Panc1 (cell line): ENCODE measurements at regions not wholly inside any gene's neighbourhood (a gene's known extent, or its start where the extent isn't known, plus 50 kb on each side); places are given as distances from the start of the nearest gene placed in this dataset.

Experiments used
- ATAC-seq: fragments of 200-7000 bp; cut with Tn5 transposase; 2 replicates; pipeline ENCODE4 v1.9.1; 2020; ENCODE audit warnings: mild to moderate bottlenecking, moderate library complexity
- BruUV-seq: library from RNA; stranded (reverse); fragments of 400-500 nt; replicated peaks from 2 replicates; lab custom pipeline; 2021; lab: Mats Ljungman, UMichigan
- CTCF ChIA-PET: fragments of 300-600 bp; sonication (Branson Sonifier 250); formaldehyde crosslinking; loops from one replicate; lab custom pipeline; 2022; ENCODE audit warnings: antibody characterized with exemption; lab: Charles Lee
- POLR2A ChIA-PET: fragments of 300-600 bp; sonication (Branson Sonifier 250); formaldehyde crosslinking; loops from one replicate; lab custom pipeline; 2022; ENCODE audit warnings: antibody characterized with exemption; lab: Charles Lee
- DNase-seq: peaks from one replicate; pipeline ENCODE4 v3.0.0-alpha.2; 2010; ENCODE audit warnings: low read depth, low spot score
- H3K27ac ChIP-seq: 2 replicates; pipeline ENCODE4 v1.5.1; 2011; ENCODE audit warnings: mild to moderate bottlenecking, low read length, inconsistent platforms
- H3K27me3 ChIP-seq: fragments of 200-500 bp; sonication (Bioruptor generic); 2 replicates; pipeline ENCODE4 v1.6.0; 2014; ENCODE audit warnings: low read length, inconsistent platforms; ENCODE audit not compliant: control insufficient read depth, insufficient read depth
- H3K36me3 ChIP-seq: fragments of 200-500 bp; sonication (Bioruptor generic); 2 replicates; pipeline ENCODE4 v1.5.1; 2014; ENCODE audit warnings: inconsistent platforms, mild to moderate bottlenecking, low read length, moderate library complexity; ENCODE audit not compliant: control insufficient read depth, insufficient read depth
- H3K4me1 ChIP-seq: 2 replicates; pipeline ENCODE4 v1.5.1; 2011; ENCODE audit warnings: inconsistent platforms, mild to moderate bottlenecking, low read length, moderate library complexity; ENCODE audit not compliant: control insufficient read depth, insufficient read depth
- H3K4me3 ChIP-seq, 2 experiments: 2 replicates each; pipeline ENCODE4 v1.5.1; 2011 to 2012; ENCODE audit warnings: low read depth in 2 of 2, low read length in 2 of 2, mild to moderate bottlenecking in 2 of 2, inconsistent platforms in 1 of 2, moderate library complexity in 1 of 2
- H3K9me3 ChIP-seq: fragments of 200-500 bp; sonication (Bioruptor generic); 2 replicates; pipeline ENCODE4 v1.5.1; 2014; ENCODE audit warnings: low read depth, mild to moderate bottlenecking, inconsistent platforms, low read length, moderate library complexity; ENCODE audit not compliant: control insufficient read depth, insufficient read depth
- CTCF ChIP-seq: fragments of 450-650 bp; IDR thresholded peaks from 2 replicates; pipeline ENCODE4 v1.5.1; 2017; ENCODE audit warnings: mild to moderate bottlenecking
- POLR2AphosphoS5 ChIP-seq: IDR thresholded peaks from 2 replicates; pipeline ENCODE4 v1.6.1; 2012; ENCODE audit warnings: mild to moderate bottlenecking, low read depth, low read length, moderate library complexity
- SIN3A ChIP-seq: IDR thresholded peaks from 2 replicates; pipeline ENCODE4 v1.6.1; 2012; ENCODE audit warnings: low read depth, mild to moderate bottlenecking, low read length, moderate library complexity, borderline replicate concordance; ENCODE audit not compliant: insufficient read depth
- TCF7L2 ChIP-seq: IDR thresholded peaks from 2 replicates; pipeline ENCODE4 v1.6.1; 2011; ENCODE audit warnings: mild to moderate bottlenecking, low read depth, low read length, inconsistent platforms
- in situ Hi-C: cut with HindIII; loops from 2 replicates; pipeline ENCODE4 v1.10.0; 2016; ENCODE audit warnings: low sequenced_read_pairs, low pct_unique_long_range_greater_than_20kb
- intact Hi-C: fragments of 100-400 bp; cut with micrococcal nuclease; formaldehyde crosslinking; loops from one replicate; pipeline ENCODE4 v1.10.0; 2022; ENCODE audit not compliant: unreplicated experiment
- TF ChIP-seq, protein P1 (sequence below), 2 experiments: IDR thresholded peaks; 2 replicates each; pipeline ENCODE4 v1.6.1; 2011 to 2012; ENCODE audit warnings: low read depth in 2 of 2, control low read depth in 1 of 2, low read length in 1 of 2, mild to moderate bottlenecking in 1 of 2, moderate library complexity in 1 of 2; ENCODE audit not compliant: insufficient read depth in 1 of 2

DNA sequence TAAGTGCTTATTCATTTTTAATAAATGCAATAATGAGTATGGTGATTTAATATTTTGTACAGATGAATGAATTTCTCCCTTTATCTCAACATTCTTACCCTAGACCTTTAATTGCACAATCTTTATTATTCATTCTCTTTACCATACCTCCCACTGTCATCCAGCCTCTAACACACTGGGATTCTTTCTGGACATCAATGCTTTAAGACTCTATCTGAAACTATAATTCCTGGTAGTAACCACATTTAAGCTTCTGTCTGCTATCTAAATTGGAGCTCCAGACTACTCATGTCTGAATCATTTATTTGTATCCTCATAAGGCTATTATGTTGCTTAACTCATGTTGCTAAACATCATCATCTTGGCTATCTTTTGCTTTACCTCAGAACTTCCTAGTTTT lies 270.2 kb downstream of the ALG10B start:
- no peaks in the 10 kb centered on the region for H3K27me3 ChIP-seq
- no peaks in the 10 kb centered on the region for H3K4me1 ChIP-seq
- no peak for DNase-seq
- POLR2A ChIA-PET, result no interaction called here
- intact Hi-C loops (no loop called here), in situ Hi-C loops (no loop called here)
- no peak for TF ChIP-seq SIN3A
- TF ChIP-seq, protein P1, sequence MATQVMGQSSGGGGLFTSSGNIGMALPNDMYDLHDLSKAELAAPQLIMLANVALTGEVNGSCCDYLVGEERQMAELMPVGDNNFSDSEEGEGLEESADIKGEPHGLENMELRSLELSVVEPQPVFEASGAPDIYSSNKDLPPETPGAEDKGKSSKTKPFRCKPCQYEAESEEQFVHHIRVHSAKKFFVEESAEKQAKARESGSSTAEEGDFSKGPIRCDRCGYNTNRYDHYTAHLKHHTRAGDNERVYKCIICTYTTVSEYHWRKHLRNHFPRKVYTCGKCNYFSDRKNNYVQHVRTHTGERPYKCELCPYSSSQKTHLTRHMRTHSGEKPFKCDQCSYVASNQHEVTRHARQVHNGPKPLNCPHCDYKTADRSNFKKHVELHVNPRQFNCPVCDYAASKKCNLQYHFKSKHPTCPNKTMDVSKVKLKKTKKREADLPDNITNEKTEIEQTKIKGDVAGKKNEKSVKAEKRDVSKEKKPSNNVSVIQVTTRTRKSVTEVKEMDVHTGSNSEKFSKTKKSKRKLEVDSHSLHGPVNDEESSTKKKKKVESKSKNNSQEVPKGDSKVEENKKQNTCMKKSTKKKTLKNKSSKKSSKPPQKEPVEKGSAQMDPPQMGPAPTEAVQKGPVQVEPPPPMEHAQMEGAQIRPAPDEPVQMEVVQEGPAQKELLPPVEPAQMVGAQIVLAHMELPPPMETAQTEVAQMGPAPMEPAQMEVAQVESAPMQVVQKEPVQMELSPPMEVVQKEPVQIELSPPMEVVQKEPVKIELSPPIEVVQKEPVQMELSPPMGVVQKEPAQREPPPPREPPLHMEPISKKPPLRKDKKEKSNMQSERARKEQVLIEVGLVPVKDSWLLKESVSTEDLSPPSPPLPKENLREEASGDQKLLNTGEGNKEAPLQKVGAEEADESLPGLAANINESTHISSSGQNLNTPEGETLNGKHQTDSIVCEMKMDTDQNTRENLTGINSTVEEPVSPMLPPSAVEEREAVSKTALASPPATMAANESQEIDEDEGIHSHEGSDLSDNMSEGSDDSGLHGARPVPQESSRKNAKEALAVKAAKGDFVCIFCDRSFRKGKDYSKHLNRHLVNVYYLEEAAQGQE (IDR thresholded peaks at IDR 0.05; ENCODE audit: insufficient read depth in 1 of 2, low read depth in 2 of 2, low read length in 1 of 2), result no peak
- no peak for TF ChIP-seq TCF7L2
- TF ChIP-seq CTCF, result no peak
- no peak for TF ChIP-seq POLR2AphosphoS5
- no peak overlapping the region for H3K4me3 ChIP-seq
- H3K9me3 ChIP-seq, result no peaks in the 10 kb centered on the region
- no TSS peak for BruUV-seq
- no peaks in the 10 kb centered on the region for H3K36me3 ChIP-seq
- no peak for ATAC-seq
- CTCF ChIA-PET, result no interaction called here
- no peak overlapping the region for H3K27ac ChIP-seq

GRCh38 chr12:38587594-38587993 lies 271.0 kb downstream of the ALG10B start:
- DNase-seq (no peak), ATAC-seq (no peak)
- no peaks in the 10 kb centered on the region for H3K4me1 ChIP-seq
- no peak overlapping the region for H3K27ac ChIP-seq
- POLR2A ChIA-PET, result interaction anchor here (0.6 kb wide), 1 partner anchor 1457 kb away, joined by 8 read pairs; no protein-coding TSS in a partner anchor
- H3K4me3 ChIP-seq, result no peak overlapping the region
- no peaks in the 10 kb centered on the region for H3K36me3 ChIP-seq
- intact Hi-C loops, result no loop called here
- no peaks in the 10 kb centered on the region for H3K9me3 ChIP-seq
- no peaks in the 10 kb centered on the region for H3K27me3 ChIP-seq
- CTCF ChIA-PET, result no interaction called here
- in situ Hi-C loops, result no loop called here
- no peak for TF ChIP-seq SIN3A
- no peak for TF ChIP-seq POLR2AphosphoS5
- no peak for TF ChIP-seq TCF7L2
- TF ChIP-seq, protein P1 (IDR thresholded peaks at IDR 0.05; ENCODE audit: insufficient read depth in 1 of 2, low read depth in 2 of 2, low read length in 1 of 2), result no peak
- TF ChIP-seq CTCF, result no peak
- BruUV-seq, result no TSS peak
